IMR-90 (cell line): ENCODE measurements at regions not wholly inside any gene's neighbourhood (a gene's known extent, or its start where the extent isn't known, plus 50 kb on each side); places are given as distances from the start of the nearest gene placed in this dataset.

ENCODE experiments used
- ATAC-seq: fragments of 200-7000 bp; cut with Tn5 transposase; 2 replicates; pipeline ENCODE4 v1.9.1; 2020; ENCODE audit warnings: low read depth, mild to moderate bottlenecking, moderate library complexity
- BruUV-seq: library from RNA; stranded (reverse); fragments of 400-500 nt; replicated peaks from 2 replicates; lab custom pipeline; 2021; lab: Mats Ljungman, UMichigan
- CTCF ChIA-PET: fragments of 300-600 bp; formaldehyde crosslinking; extraction: SDS; loops from one replicate; lab custom pipeline; 2021; ENCODE audit warnings: antibody characterized with exemption; lab: Yijun Ruan, JAX
- POLR2A ChIA-PET: fragments of 300-600 bp; sonication (Branson Sonifier 250); formaldehyde crosslinking; loops from one replicate; lab custom pipeline; 2022; ENCODE audit warnings: antibody characterized with exemption; ENCODE audit not compliant: unreplicated experiment; lab: Charles Lee
- DNase-seq: peaks from one replicate; pipeline ENCODE4 v3.0.0; 2013
- H2AFZ ChIP-seq: replicated peaks from 2 replicates; pipeline ENCODE3; 2013; ENCODE audit warnings: low read length, mild to moderate bottlenecking; ENCODE audit not compliant: poor library complexity
- H2AK5ac ChIP-seq: 2 replicates; pipeline ENCODE4 v1.6.1; 2013; ENCODE audit warnings: low read depth, low read length, inconsistent platforms
- H2AK9ac ChIP-seq: replicated peaks from 2 replicates; pipeline ENCODE3; 2013; ENCODE audit warnings: mild to moderate bottlenecking, low read depth, low read length, moderate library complexity; ENCODE audit not compliant: poor library complexity
- H2BK120ac ChIP-seq: 2 replicates; pipeline ENCODE4 v1.6.1; 2013; ENCODE audit warnings: low read depth, low read length, inconsistent platforms
- H2BK15ac ChIP-seq: 3 replicates; pipeline ENCODE4 v1.6.1; 2013; ENCODE audit warnings: low read depth, low read length, inconsistent platforms
- H2BK20ac ChIP-seq: 2 replicates; pipeline ENCODE4 v1.6.1; 2013; ENCODE audit warnings: low read depth, mild to moderate bottlenecking, inconsistent platforms, low read length, moderate library complexity
- H2BK5ac ChIP-seq: 2 replicates; pipeline ENCODE4 v1.6.1; 2013; ENCODE audit warnings: mild to moderate bottlenecking, low read depth, low read length, inconsistent platforms; ENCODE audit not compliant: poor library complexity, severe bottlenecking
- H3K14ac ChIP-seq: replicated peaks from 2 replicates; pipeline ENCODE4 v1.6.1; 2013; ENCODE audit warnings: low read depth, low read length, inconsistent platforms
- H3K18ac ChIP-seq: 2 replicates; pipeline ENCODE4 v1.6.1; 2013; ENCODE audit warnings: low read depth, low read length, control low read depth
- H3K23ac ChIP-seq: 2 replicates; pipeline ENCODE4 v1.6.1; 2013; ENCODE audit warnings: low read depth, low read length, inconsistent platforms
- H3K27ac ChIP-seq: 2 replicates; pipeline ENCODE4 v1.5.1; 2013; ENCODE audit warnings: mild to moderate bottlenecking, control low read depth, low read length; ENCODE audit not compliant: insufficient read depth
- H3K27me3 ChIP-seq: 2 replicates; pipeline ENCODE4 v1.6.1; 2013; ENCODE audit warnings: low read length; ENCODE audit not compliant: control insufficient read depth, insufficient read depth
- H3K36me3 ChIP-seq: 2 replicates; pipeline ENCODE4 v1.6.1; 2013; ENCODE audit warnings: low read length, mixed read lengths; ENCODE audit not compliant: control insufficient read depth, insufficient read depth
- H3K4ac ChIP-seq: 2 replicates; pipeline ENCODE4 v1.6.1; 2013; ENCODE audit warnings: low read depth, low read length, inconsistent platforms
- H3K4me1 ChIP-seq: 2 replicates; pipeline ENCODE4 v1.6.1; 2013; ENCODE audit warnings: low read length, mixed read lengths; ENCODE audit not compliant: control insufficient read depth, insufficient read depth
- H3K4me2 ChIP-seq: 2 replicates; pipeline ENCODE4 v1.6.1; 2013; ENCODE audit warnings: low read depth, mild to moderate bottlenecking, control low read depth, low read length, moderate library complexity
- H3K4me3 ChIP-seq: 2 replicates; pipeline ENCODE4 v1.5.1; 2013; ENCODE audit warnings: low read depth, mild to moderate bottlenecking, control low read depth, low read length, moderate library complexity; ENCODE audit not compliant: insufficient read depth
- H3K56ac ChIP-seq: 2 replicates; pipeline ENCODE4 v1.6.1; 2013; ENCODE audit warnings: low read length, inconsistent platforms; ENCODE audit not compliant: insufficient read depth; ENCODE audit errors: extremely low read depth
- H3K79me1 ChIP-seq, 2 experiments: 2 replicates each; pipeline ENCODE4 v1.6.1; 2013; ENCODE audit warnings: low read length in 2 of 2, inconsistent platforms in 1 of 2, low read depth in 1 of 2
- H3K9ac ChIP-seq: 2 replicates; pipeline ENCODE4 v1.6.1; 2013; ENCODE audit warnings: low read depth, low read length, control low read depth
- H3K9me1 ChIP-seq: 2 replicates; pipeline ENCODE4 v1.6.1; 2013; ENCODE audit warnings: low read length, inconsistent platforms; ENCODE audit not compliant: insufficient read depth
- H3K9me3 ChIP-seq: 2 replicates; pipeline ENCODE4 v1.6.1; 2013; ENCODE audit warnings: low read length; ENCODE audit not compliant: control insufficient read depth, insufficient read depth
- H4K20me1 ChIP-seq: 2 replicates; pipeline ENCODE4 v1.6.1; 2013; ENCODE audit warnings: low read length, inconsistent platforms; ENCODE audit not compliant: insufficient read depth
- H4K5ac ChIP-seq: 2 replicates; pipeline ENCODE4 v1.6.1; 2013; ENCODE audit warnings: mild to moderate bottlenecking, low read depth, low read length, control low read depth
- H4K8ac ChIP-seq, 2 experiments: 2 replicates each; pipeline ENCODE4 v1.6.1; 2013; ENCODE audit warnings: low read depth in 2 of 2, low read length in 2 of 2, control low read depth in 1 of 2, inconsistent platforms in 1 of 2
- H4K91ac ChIP-seq: 2 replicates; pipeline ENCODE4 v1.6.1; 2013; ENCODE audit warnings: low read depth, low read length, inconsistent platforms; ENCODE audit not compliant: insufficient read depth
- CHD1 ChIP-seq: IDR thresholded peaks from 2 replicates; pipeline ENCODE4 v1.6.1; 2012; ENCODE audit warnings: low read depth, low read length, improper control_type of control experiment
- FOS ChIP-seq: fragments of 150-350 bp; IDR thresholded peaks from 2 replicates; pipeline ENCODE4 v1.6.1; 2016; ENCODE audit warnings: low read depth, low read length
- POLR2A ChIP-seq: IDR thresholded peaks from 2 replicates; pipeline ENCODE4 v1.6.1; 2012; ENCODE audit warnings: mild to moderate bottlenecking, low read depth, low read length
- WGBS, 2 experiments: methylation state at CpG; one replicate each; pipeline versions ENCODE4 v1.1.5 to v1.1.7; 2013; ENCODE audit warnings: missing lambda C conversion rate in 2 of 2; ENCODE audit not compliant: insufficient read length in 1 of 2; ENCODE audit errors: extremely low coverage in 2 of 2; 5-methylcytosine and 5-hydroxymethylcytosine counted together
- dilution Hi-C: fragments of 300-500 bp; cut with HindIII; formaldehyde crosslinking; loops from one replicate; pipeline ENCODE4 v1.14.3; 2018; ENCODE audit warnings: low sequenced_read_pairs; ENCODE audit not compliant: unreplicated experiment
- in situ Hi-C: fragments of 300-500 bp; cut with MboI; formaldehyde crosslinking; loops from 3 replicates; pipeline ENCODE4 v1.14.3; 2019; ENCODE audit warnings: low sequenced_read_pairs, inconsistent platforms, mixed read lengths
- intact Hi-C: fragments of 100-400 bp; cut with micrococcal nuclease; formaldehyde crosslinking; loops from 2 replicates; pipeline ENCODE4 v1.10.0; 2022
- TF ChIP-seq, protein P1 (sequence below): fragments of 150-350 bp; IDR thresholded peaks from 2 replicates; pipeline ENCODE4 v1.6.1; 2016; ENCODE audit warnings: low read depth, mild to moderate bottlenecking, low read length, moderate library complexity, borderline replicate concordance

DNA sequence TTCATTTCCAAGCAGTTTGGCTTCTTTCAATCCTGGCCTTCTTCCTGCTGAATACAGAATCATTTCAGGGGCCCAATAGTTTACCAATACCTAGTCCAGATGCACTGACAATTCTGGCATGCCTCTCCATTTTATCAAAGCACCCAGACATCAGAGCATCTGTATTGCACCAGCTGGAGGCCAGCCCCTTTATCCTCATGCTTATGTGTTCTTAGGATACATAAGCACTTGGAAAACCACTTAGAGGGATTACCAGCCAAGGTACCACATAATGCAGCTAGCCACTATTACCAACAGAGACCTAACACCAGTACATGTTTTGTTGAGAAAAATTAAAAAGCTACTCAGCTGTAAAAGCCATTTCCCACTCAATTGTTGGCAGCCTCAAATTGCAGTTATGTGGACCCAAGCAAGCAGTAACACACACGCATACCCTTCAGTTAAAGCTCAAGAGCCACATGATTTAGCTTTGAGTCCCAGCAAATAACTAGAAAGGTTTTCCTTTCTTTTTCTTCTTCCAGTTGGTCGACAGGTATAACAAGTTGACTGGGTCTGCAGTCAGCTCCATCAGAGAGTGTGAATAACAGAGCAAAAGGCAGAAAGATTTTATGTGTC, 263.8 kb downstream of the DIO2 start:
- H2BK5ac ChIP-seq = no peak overlapping the region
- H2BK120ac ChIP-seq = no peak overlapping the region
- ChIA-PET CTCF (no interaction called here), POLR2A (no interaction called here)
- H3K9me1 ChIP-seq = no peaks in the 10 kb centered on the region
- H3K9ac ChIP-seq = no peak overlapping the region
- no peaks in the 10 kb centered on the region; the same call in 1 of the 2 replicates for H3K27me3 ChIP-seq
- no peak overlapping the region for H3K4me3 ChIP-seq
- in situ Hi-C loops (no loop called here), dilution Hi-C loops (no loop called here), intact Hi-C loops (no loop called here)
- no peaks in the 10 kb centered on the region for H4K20me1 ChIP-seq
- H2BK15ac ChIP-seq = no peak overlapping the region
- no CpG with 5 or more reads among the region's 2 CpGs for WGBS, 2 experiments
- no peaks in the 10 kb centered on the region for H3K9me3 ChIP-seq
- no peak overlapping the region for H2AFZ ChIP-seq
- H3K36me3 ChIP-seq = no peaks in the 10 kb centered on the region
- H3K4me2 ChIP-seq = no peak overlapping the region
- no peak overlapping the region for H2BK20ac ChIP-seq
- TF ChIP-seq FOS (no peak), POLR2A (no peak), CHD1 (no peak)
- TF ChIP-seq, protein P1, sequence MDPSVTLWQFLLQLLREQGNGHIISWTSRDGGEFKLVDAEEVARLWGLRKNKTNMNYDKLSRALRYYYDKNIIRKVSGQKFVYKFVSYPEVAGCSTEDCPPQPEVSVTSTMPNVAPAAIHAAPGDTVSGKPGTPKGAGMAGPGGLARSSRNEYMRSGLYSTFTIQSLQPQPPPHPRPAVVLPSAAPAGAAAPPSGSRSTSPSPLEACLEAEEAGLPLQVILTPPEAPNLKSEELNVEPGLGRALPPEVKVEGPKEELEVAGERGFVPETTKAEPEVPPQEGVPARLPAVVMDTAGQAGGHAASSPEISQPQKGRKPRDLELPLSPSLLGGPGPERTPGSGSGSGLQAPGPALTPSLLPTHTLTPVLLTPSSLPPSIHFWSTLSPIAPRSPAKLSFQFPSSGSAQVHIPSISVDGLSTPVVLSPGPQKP = no peak
- H3K4me1 ChIP-seq = no peaks in the 10 kb centered on the region
- DNase-seq (no peak), ATAC-seq (no peak)
- H3K23ac ChIP-seq = no peak overlapping the region
- no peak overlapping the region for H2AK5ac ChIP-seq
- H3K56ac ChIP-seq = no peak overlapping the region; the same call in 1 of the 2 replicates
- no peak overlapping the region for H2AK9ac ChIP-seq
- no peak overlapping the region for H3K18ac ChIP-seq
- no TSS peak for BruUV-seq
- H3K14ac ChIP-seq = no peak overlapping the region
- H4K91ac ChIP-seq = no peak overlapping the region
- H4K8ac ChIP-seq = no peak overlapping the region
- H3K79me1 ChIP-seq = no peaks in the 10 kb centered on the region
- no peak overlapping the region for H3K27ac ChIP-seq
- H3K4ac ChIP-seq = no peak overlapping the region
- no peak overlapping the region for H4K5ac ChIP-seq
